ENCODE measurements at regions not wholly inside any gene's neighbourhood (a gene's known extent, or its start where the extent isn't known, plus 50 kb on each side); places are given as distances from the start of the nearest gene placed in this dataset.
"Not testable (repeated sequence)": the region's sequence is repeated elsewhere in the genome, so short reads cannot be mapped to it uniquely, and the experiment has no call there.

- 100% methylated on average over 1 of the region's 1 CpG for WGBS, 2 experiments
- Histone ChIP-seq H3K4me3 (ENCODE audit: insufficient read depth, low read depth, low read length) (no peak overlapping the region), H3K27ac (ENCODE audit: insufficient read depth, low read depth, low read length, poor library complexity, severe bottlenecking) (no peak overlapping the region), H3K36me3 (ENCODE audit: control insufficient read depth, insufficient read depth, low read length) (no peaks in the 10 kb centered on the region), H3K9me3 (ENCODE audit: control insufficient read depth, low read length) (no peaks in the 10 kb centered on the region), H3K4me1 (ENCODE audit: control insufficient read depth, insufficient read depth, low read length) (no peaks in the 10 kb centered on the region), H3K27me3 (ENCODE audit: control insufficient read depth, insufficient read depth, low read length, poor library complexity, severe bottlenecking) (no peaks in the 10 kb centered on the region)
Observed at GRCh38 chr2:17373741-17374140, 144.5 kb downstream of the RAD51AP2 start.

DNA sequence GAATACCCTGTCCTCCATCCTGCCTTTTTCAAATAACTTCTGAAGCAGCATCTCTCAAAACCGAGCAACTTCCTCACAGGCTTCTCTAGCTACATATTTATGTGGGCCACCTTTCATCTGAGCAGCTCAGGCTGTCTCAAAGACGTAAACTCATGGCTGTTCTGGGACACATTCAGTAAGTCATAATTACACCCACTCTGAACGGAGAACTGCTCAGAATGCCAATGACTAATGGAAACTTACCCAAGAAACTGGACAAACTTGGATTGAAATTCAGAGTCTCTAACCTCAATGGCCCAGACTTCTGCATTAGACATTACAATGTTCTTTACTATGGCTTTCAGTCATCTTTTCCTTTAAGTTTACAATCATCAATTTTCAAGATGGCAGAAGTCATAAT, 145.2 kb downstream of the RAD51AP2 start:
- Histone ChIP-seq H3K9me3 (ENCODE audit: control insufficient read depth, low read length) (no peaks in the 10 kb centered on the region), H3K27ac (ENCODE audit: insufficient read depth, low read depth, low read length, poor library complexity, severe bottlenecking) (no peak overlapping the region), H3K36me3 (ENCODE audit: control insufficient read depth, insufficient read depth, low read length) (no peaks in the 10 kb centered on the region), H3K4me1 (ENCODE audit: control insufficient read depth, insufficient read depth, low read length) (no peaks in the 10 kb centered on the region), H3K4me3 (ENCODE audit: insufficient read depth, low read depth, low read length) (no peak overlapping the region), H3K27me3 (ENCODE audit: control insufficient read depth, insufficient read depth, low read length, poor library complexity, severe bottlenecking) (no peaks in the 10 kb centered on the region)
- 91 to 93% methylated on average over 3 of the region's 3 CpGs for WGBS, 2 experiments

DNA sequence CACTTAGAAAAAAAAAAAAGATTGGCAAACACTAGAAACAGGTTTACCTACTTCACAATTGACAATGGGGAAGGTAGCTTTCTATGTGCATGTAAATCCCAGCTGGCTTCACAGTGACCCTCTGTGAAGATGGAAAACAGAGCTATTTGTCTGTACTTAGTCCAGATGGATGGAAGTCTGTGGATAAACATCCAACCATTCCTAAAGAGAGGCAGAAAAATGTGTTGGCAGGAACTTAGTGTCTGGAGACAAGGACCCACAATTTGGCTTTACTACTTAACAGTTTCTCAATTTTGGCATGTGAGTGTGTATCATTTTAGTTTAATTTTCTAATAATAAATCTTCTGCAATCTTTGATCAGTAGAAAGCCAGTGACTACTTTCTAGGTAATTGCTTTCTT, 154.4 kb downstream of the RAD51AP2 start:
- H3K4me3 ChIP-seq (ENCODE audit: insufficient read depth, low read depth, low read length) = no peak overlapping the region

GRCh38 chr2:17362956-17363355, 155.3 kb downstream of the RAD51AP2 start:
- Histone ChIP-seq H3K36me3 (ENCODE audit: control insufficient read depth, insufficient read depth, low read length) (no peaks in the 10 kb centered on the region), H3K9me3 (ENCODE audit: control insufficient read depth, low read length) (no peaks in the 10 kb centered on the region), H3K4me3 (ENCODE audit: insufficient read depth, low read depth, low read length) (no peak overlapping the region), H3K27me3 (ENCODE audit: control insufficient read depth, insufficient read depth, low read length, poor library complexity, severe bottlenecking) (no peaks in the 10 kb centered on the region), H3K4me1 (ENCODE audit: control insufficient read depth, insufficient read depth, low read length) (no peaks in the 10 kb centered on the region), H3K27ac (ENCODE audit: insufficient read depth, low read depth, low read length, poor library complexity, severe bottlenecking) (no peak overlapping the region)
- WGBS, 2 experiments = no CpG with 5 or more reads among the region's 1 CpG

More for the DNA sequence above, 154.4 kb downstream of the RAD51AP2 start:
- no peak overlapping the region for H3K27ac ChIP-seq (ENCODE audit: insufficient read depth, low read depth, low read length, poor library complexity, severe bottlenecking)
- no peaks in the 10 kb centered on the region for H3K9me3 ChIP-seq (ENCODE audit: control insufficient read depth, low read length)
- no peaks in the 10 kb centered on the region for H3K36me3 ChIP-seq (ENCODE audit: control insufficient read depth, insufficient read depth, low read length)
- no peaks in the 10 kb centered on the region for H3K27me3 ChIP-seq (ENCODE audit: control insufficient read depth, insufficient read depth, low read length, poor library complexity, severe bottlenecking)
- no peaks in the 10 kb centered on the region for H3K4me1 ChIP-seq (ENCODE audit: control insufficient read depth, insufficient read depth, low read length)

DNA sequence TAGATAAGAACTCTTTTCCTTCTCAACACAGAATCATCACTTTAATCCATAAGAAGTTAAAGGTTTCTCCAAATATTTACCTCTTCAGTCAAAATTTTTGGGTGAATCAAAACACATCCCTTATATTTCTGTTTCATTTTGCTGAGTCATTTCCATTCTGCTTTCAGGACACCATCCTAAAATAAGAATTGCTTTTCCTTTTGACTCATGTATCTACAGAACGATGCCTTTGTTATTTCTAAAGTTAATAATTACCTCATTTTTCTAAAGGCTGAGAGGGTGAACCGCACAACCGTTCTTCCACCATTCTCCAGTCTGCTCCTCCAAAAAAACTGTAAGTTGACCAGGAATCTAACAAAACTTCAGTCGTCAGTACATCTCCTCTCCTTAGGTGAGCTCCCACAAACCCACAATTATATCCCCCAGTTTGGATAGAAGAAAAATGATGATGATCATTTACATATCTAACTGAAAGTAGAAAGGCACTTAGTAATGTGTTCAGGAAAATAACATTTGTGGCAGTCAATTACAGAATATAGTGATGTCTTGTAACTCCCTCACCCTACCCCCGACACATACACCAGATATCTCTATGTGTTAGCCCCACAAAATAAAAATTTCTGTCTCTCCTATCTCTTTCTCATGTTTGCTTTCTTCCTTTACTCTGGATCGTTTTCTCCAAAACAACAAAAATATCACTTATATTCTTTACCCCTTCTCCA, 162.5 kb downstream of the RAD51AP2 start:
- WGBS, 2 experiments = 92 to 97% methylated on average over 6 of the region's 6 CpGs
- Histone ChIP-seq H3K27ac (ENCODE audit: insufficient read depth, low read depth, low read length, poor library complexity, severe bottlenecking) (no peak overlapping the region), H3K27me3 (ENCODE audit: control insufficient read depth, insufficient read depth, low read length, poor library complexity, severe bottlenecking) (no peaks in the 10 kb centered on the region), H3K9me3 (ENCODE audit: control insufficient read depth, low read length) (no peaks in the 10 kb centered on the region), H3K36me3 (ENCODE audit: control insufficient read depth, insufficient read depth, low read length) (no peaks in the 10 kb centered on the region), H3K4me1 (ENCODE audit: control insufficient read depth, insufficient read depth, low read length) (peaks cover 3% of the 10 kb centered on the region), H3K4me3 (ENCODE audit: insufficient read depth, low read depth, low read length) (no peak overlapping the region)

DNA sequence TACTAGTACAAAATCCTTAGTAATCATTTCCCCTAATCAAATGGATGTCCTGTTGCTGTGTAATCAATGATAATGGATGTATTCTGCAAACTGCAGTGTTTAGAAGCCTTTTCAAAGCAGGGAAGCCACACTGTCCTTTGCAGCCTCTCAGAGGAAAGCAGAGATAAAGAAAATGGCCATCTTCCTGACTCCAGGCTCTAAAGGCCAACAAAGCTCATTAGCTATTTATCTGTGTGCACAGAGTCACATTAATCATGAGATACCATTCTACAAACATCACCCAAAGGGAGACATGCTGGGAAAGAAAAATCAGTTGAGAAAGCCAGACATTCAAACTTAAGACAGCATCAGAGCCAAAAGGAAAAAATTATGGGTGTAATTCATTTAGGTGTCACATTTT, 165.0 kb downstream of the RAD51AP2 start:
- H3K36me3 ChIP-seq (ENCODE audit: control insufficient read depth, insufficient read depth, low read length) = no peaks in the 10 kb centered on the region
- H3K9me3 ChIP-seq (ENCODE audit: control insufficient read depth, low read length) = no peaks in the 10 kb centered on the region
- H3K4me1 ChIP-seq (ENCODE audit: control insufficient read depth, insufficient read depth, low read length) = peaks cover 3% of the 10 kb centered on the region
- H3K4me3 ChIP-seq (ENCODE audit: insufficient read depth, low read depth, low read length) = no peak overlapping the region
- H3K27me3 ChIP-seq (ENCODE audit: control insufficient read depth, insufficient read depth, low read length, poor library complexity, severe bottlenecking) = no peaks in the 10 kb centered on the region
- H3K27ac ChIP-seq (ENCODE audit: insufficient read depth, low read depth, low read length, poor library complexity, severe bottlenecking) = no peak overlapping the region

GRCh38 chr2:17342692-17343091, 175.5 kb downstream of the RAD51AP2 start:
- H3K27ac ChIP-seq (ENCODE audit: insufficient read depth, low read depth, low read length, poor library complexity, severe bottlenecking); H3K4me1 ChIP-seq (ENCODE audit: control insufficient read depth, insufficient read depth, low read length); H3K36me3 ChIP-seq (ENCODE audit: control insufficient read depth, insufficient read depth, low read length); H3K9me3 ChIP-seq (ENCODE audit: control insufficient read depth, low read length); H3K4me3 ChIP-seq (ENCODE audit: insufficient read depth, low read depth, low read length); H3K27me3 ChIP-seq (ENCODE audit: control insufficient read depth, insufficient read depth, low read length, poor library complexity, severe bottlenecking): not testable (repeated sequence)
- WGBS, 2 experiments = 92 to 93% methylated on average over 4 of the region's 4 CpGs

GRCh38 chr2:17337507-17337906, 180.7 kb downstream of the RAD51AP2 start:
- no peaks in the 10 kb centered on the region for H3K36me3 ChIP-seq (ENCODE audit: control insufficient read depth, insufficient read depth, low read length)
- no peaks in the 10 kb centered on the region for H3K9me3 ChIP-seq (ENCODE audit: control insufficient read depth, low read length)
- H3K27ac ChIP-seq (ENCODE audit: insufficient read depth, low read depth, low read length, poor library complexity, severe bottlenecking) = no peak overlapping the region
- H3K4me1 ChIP-seq (ENCODE audit: control insufficient read depth, insufficient read depth, low read length) = no peaks in the 10 kb centered on the region
- 89 to 90% methylated on average over 3 of the region's 3 CpGs for WGBS, 2 experiments
- H3K4me3 ChIP-seq (ENCODE audit: insufficient read depth, low read depth, low read length) = no peak overlapping the region
- H3K27me3 ChIP-seq (ENCODE audit: control insufficient read depth, insufficient read depth, low read length, poor library complexity, severe bottlenecking) = no peaks in the 10 kb centered on the region

DNA sequence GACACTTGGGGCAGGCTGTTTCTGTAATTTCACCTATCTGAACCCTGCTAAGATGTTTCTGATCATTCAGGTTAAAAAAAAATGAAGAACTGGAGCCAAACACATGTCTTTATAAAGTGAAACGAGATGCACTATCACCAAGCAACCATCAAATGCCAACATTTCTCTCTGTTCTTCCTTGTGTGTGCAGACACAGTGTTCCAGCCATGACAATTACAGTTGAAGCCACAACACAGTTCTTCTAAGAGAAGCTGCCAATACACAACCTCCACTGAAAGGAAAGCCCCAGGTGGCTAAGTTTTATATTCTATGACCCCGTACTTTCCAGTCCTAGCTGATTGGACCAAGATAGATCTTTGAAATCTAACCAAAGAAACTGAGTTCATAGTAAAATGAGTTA, 181.8 kb downstream of the RAD51AP2 start:
- H3K27me3 ChIP-seq (ENCODE audit: control insufficient read depth, insufficient read depth, low read length, poor library complexity, severe bottlenecking) = no peaks in the 10 kb centered on the region
- H3K36me3 ChIP-seq (ENCODE audit: control insufficient read depth, insufficient read depth, low read length) = no peaks in the 10 kb centered on the region
- 93 to 95% methylated on average over 2 of the region's 2 CpGs for WGBS, 2 experiments

GRCh38 chr2:17334300-17334699, 183.9 kb downstream of the RAD51AP2 start:
- Histone ChIP-seq H3K4me1 (ENCODE audit: control insufficient read depth, insufficient read depth, low read length) (no peaks in the 10 kb centered on the region), H3K4me3 (ENCODE audit: insufficient read depth, low read depth, low read length) (no peak overlapping the region), H3K27me3 (ENCODE audit: control insufficient read depth, insufficient read depth, low read length, poor library complexity, severe bottlenecking) (no peaks in the 10 kb centered on the region), H3K36me3 (ENCODE audit: control insufficient read depth, insufficient read depth, low read length) (no peaks in the 10 kb centered on the region), H3K9me3 (ENCODE audit: control insufficient read depth, low read length) (no peaks in the 10 kb centered on the region), H3K27ac (ENCODE audit: insufficient read depth, low read depth, low read length, poor library complexity, severe bottlenecking) (no peak overlapping the region)

More for the DNA sequence above, 181.8 kb downstream of the RAD51AP2 start:
- Histone ChIP-seq H3K4me3 (ENCODE audit: insufficient read depth, low read depth, low read length) (no peak overlapping the region), H3K9me3 (ENCODE audit: control insufficient read depth, low read length) (no peaks in the 10 kb centered on the region), H3K4me1 (ENCODE audit: control insufficient read depth, insufficient read depth, low read length) (no peaks in the 10 kb centered on the region), H3K27ac (ENCODE audit: insufficient read depth, low read depth, low read length, poor library complexity, severe bottlenecking) (no peak overlapping the region)

DNA sequence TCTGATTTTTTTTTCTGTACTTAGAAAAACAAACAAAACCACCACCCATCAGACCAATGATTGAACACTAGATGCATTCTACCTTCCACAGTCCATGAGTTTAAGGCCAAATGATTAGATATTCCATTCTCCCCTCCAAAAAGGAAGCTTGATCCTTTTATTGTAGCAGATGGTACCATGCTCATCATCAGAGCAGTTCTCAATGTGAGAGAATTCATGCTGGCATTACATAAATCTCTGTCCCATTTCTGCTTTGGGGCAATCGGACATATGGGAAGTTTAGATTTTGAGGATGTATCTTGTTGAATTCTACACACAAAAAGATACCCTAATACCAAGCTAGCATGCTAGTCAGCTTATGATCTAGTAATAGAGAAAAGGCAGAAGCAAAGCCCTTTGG, 186.6 kb downstream of the RAD51AP2 start:
- Histone ChIP-seq H3K9me3 (ENCODE audit: control insufficient read depth, low read length) (no peaks in the 10 kb centered on the region), H3K4me3 (ENCODE audit: insufficient read depth, low read depth, low read length) (no peak overlapping the region), H3K27ac (ENCODE audit: insufficient read depth, low read depth, low read length, poor library complexity, severe bottlenecking) (no peak overlapping the region), H3K27me3 (ENCODE audit: control insufficient read depth, insufficient read depth, low read length, poor library complexity, severe bottlenecking) (no peaks in the 10 kb centered on the region), H3K36me3 (ENCODE audit: control insufficient read depth, insufficient read depth, low read length) (no peaks in the 10 kb centered on the region), H3K4me1 (ENCODE audit: control insufficient read depth, insufficient read depth, low read length) (no peaks in the 10 kb centered on the region)
- WGBS, 2 experiments = 100% methylated on average over 1 of the region's 1 CpG; no CpG with 5 or more reads in 1 of the 2 experiments

Measured in ectodermal cell (in vitro differentiated cells).